ENCODE measurements at regions not wholly inside any gene's neighbourhood (a gene's known extent, or its start where the extent isn't known, plus 50 kb on each side); places are given as distances from the start of the nearest gene placed in this dataset.
"Not testable (repeated sequence)": the region's sequence is repeated elsewhere in the genome, so short reads cannot be mapped to it uniquely, and the experiment has no call there.

- DNase-seq = peak; percentile 15
These were observed 90.6 kb upstream of the FRMD1 start for GRCh38 chr6:168169624-168170023.

- peak; percentile 15 for DNase-seq
These were observed 89.9 kb upstream of the FRMD1 start for GRCh38 chr6:168168936-168169335.

GRCh38 chr6:168168330-168168729, 89.3 kb upstream of the FRMD1 start:
- DNase-seq = not testable (repeated sequence)

- no peak for DNase-seq
These were observed 88.7 kb upstream of the FRMD1 start for GRCh38 chr6:168167431-168168315.

GRCh38 chr6:168166627-168167026, 87.6 kb upstream of the FRMD1 start:
- DNase-seq = no peak

GRCh38 chr6:168165891-168166290, 86.9 kb upstream of the FRMD1 start:
- DNase-seq = no peak

GRCh38 chr6:168165373-168165772, 86.4 kb upstream of the FRMD1 start:
- no peak for DNase-seq

GRCh38 chr6:168164462-168165061, 85.5 kb upstream of the FRMD1 start:
- no peak for DNase-seq

GRCh38 chr6:168163096-168163731, 84.2 kb upstream of the FRMD1 start:
- DNase-seq = no peak

- no peak for DNase-seq
These were observed 83.4 kb upstream of the FRMD1 start for GRCh38 chr6:168162366-168162765.

GRCh38 chr6:168161371-168161750, 82.3 kb upstream of the FRMD1 start:
- no peak for DNase-seq

- no peak for DNase-seq
These were observed 81.7 kb upstream of the FRMD1 start for GRCh38 chr6:168160506-168161370.

GRCh38 chr6:168159506-168159905, 80.5 kb upstream of the FRMD1 start:
- DNase-seq = no peak

GRCh38 chr6:168158980-168159349, 80.0 kb upstream of the FRMD1 start:
- no peak for DNase-seq

- DNase-seq = no peak
These were observed 79.4 kb upstream of the FRMD1 start for GRCh38 chr6:168158213-168158979.

- DNase-seq = no peak
These were observed 78.5 kb upstream of the FRMD1 start for GRCh38 chr6:168157272-168158212.

- DNase-seq = no peak
These were observed 77.8 kb upstream of the FRMD1 start for GRCh38 chr6:168156742-168157265.

- no peak for DNase-seq
These were observed 77.1 kb upstream of the FRMD1 start for GRCh38 chr6:168155821-168156741.

- DNase-seq = no peak
These were observed 76.2 kb upstream of the FRMD1 start for GRCh38 chr6:168155193-168155592.

Measured in right forelimb (tissue), 1 donor.